ENCODE measurements at regions not wholly inside any gene's neighbourhood (a gene's known extent, or its start where the extent isn't known, plus 50 kb on each side); places are given as distances from the start of the nearest gene placed in this dataset.

- no peak for TF ChIP-seq CTCF (IDR thresholded peaks at IDR 0.05; ENCODE audit: low read depth, low read length)
- H3K9ac ChIP-seq (ENCODE audit: low read length): no peak overlapping the region
Observed at GRCh38 chr3:23739536-23739935, 66.2 kb upstream of the UBE2E1 start.

GRCh38 chr3:23740517-23740965 is 65.2 kb upstream of the UBE2E1 start:
- H3K4me1 ChIP-seq (ENCODE audit: low read length): peaks cover 20% of the 10 kb centered on the region
- H4K20me1 ChIP-seq (ENCODE audit: insufficient read depth, low read length): no peaks in the 10 kb centered on the region
- peaks cover 35% of the 10 kb centered on the region for H3K27me3 ChIP-seq (ENCODE audit: low read depth, low read length)
- no peaks in the 10 kb centered on the region for H3K36me3 ChIP-seq (replicated peaks; ENCODE audit: low read depth, low read length)
- H3K4me3 ChIP-seq (ENCODE audit: low read length): no peak overlapping the region
- no peak overlapping the region for H2AFZ ChIP-seq (ENCODE audit: low read depth, low read length)
- TF ChIP-seq EZH2phosphoT487 (IDR thresholded peaks at IDR 0.05; ENCODE audit: low read depth) (no peak), CTCF (IDR thresholded peaks at IDR 0.05; ENCODE audit: low read depth, low read length) (no peak)
- no peak overlapping the region for H3K27ac ChIP-seq (ENCODE audit: low read length)
- H3K79me2 ChIP-seq (ENCODE audit: low read length): no peaks in the 10 kb centered on the region
- no peaks in the 10 kb centered on the region for H3K9me3 ChIP-seq (ENCODE audit: insufficient read depth, low read length)
- no peak overlapping the region for H3K4me2 ChIP-seq (ENCODE audit: low read length)
- H3K9ac ChIP-seq (ENCODE audit: low read length): no peak overlapping the region

More at GRCh38 chr3:23739536-23739935, 66.2 kb upstream of the UBE2E1 start:
- no peak overlapping the region for H3K27ac ChIP-seq (ENCODE audit: low read length)
- H4K20me1 ChIP-seq (ENCODE audit: insufficient read depth, low read length): no peaks in the 10 kb centered on the region
- H3K4me3 ChIP-seq (ENCODE audit: low read length): no peak overlapping the region
- no peaks in the 10 kb centered on the region for H3K9me3 ChIP-seq (ENCODE audit: insufficient read depth, low read length)
- H3K4me2 ChIP-seq (ENCODE audit: low read length): no peak overlapping the region
- no peaks in the 10 kb centered on the region for H3K79me2 ChIP-seq (ENCODE audit: low read length)
- peaks cover 35% of the 10 kb centered on the region for H3K27me3 ChIP-seq (ENCODE audit: low read depth, low read length)
- H3K36me3 ChIP-seq (replicated peaks; ENCODE audit: low read depth, low read length): no peaks in the 10 kb centered on the region
- peaks cover 20% of the 10 kb centered on the region for H3K4me1 ChIP-seq (ENCODE audit: low read length)
- no peak overlapping the region for H2AFZ ChIP-seq (ENCODE audit: low read depth, low read length)

- Histone ChIP-seq H3K9ac (ENCODE audit: low read length) (no peak overlapping the region), H3K4me2 (ENCODE audit: low read length) (no peak overlapping the region)
Observed at GRCh38 chr3:23741036-23741706, 64.6 kb upstream of the UBE2E1 start.

More at GRCh38 chr3:23741036-23741706, 64.6 kb upstream of the UBE2E1 start:
- H3K79me2 ChIP-seq (ENCODE audit: low read length): no peaks in the 10 kb centered on the region
- no peaks in the 10 kb centered on the region for H3K9me3 ChIP-seq (ENCODE audit: insufficient read depth, low read length)
- no peak overlapping the region for H3K27ac ChIP-seq (ENCODE audit: low read length)
- no peaks in the 10 kb centered on the region for H3K36me3 ChIP-seq (replicated peaks; ENCODE audit: low read depth, low read length)
- no peaks in the 10 kb centered on the region for H4K20me1 ChIP-seq (ENCODE audit: insufficient read depth, low read length)
- peaks cover 35% of the 10 kb centered on the region for H3K27me3 ChIP-seq (ENCODE audit: low read depth, low read length)
- H3K4me1 ChIP-seq (ENCODE audit: low read length): peaks cover 20% of the 10 kb centered on the region
- no peak for TF ChIP-seq EZH2phosphoT487 (IDR thresholded peaks at IDR 0.05; ENCODE audit: low read depth)
- no peak for TF ChIP-seq CTCF (IDR thresholded peaks at IDR 0.05; ENCODE audit: low read depth, low read length)
- H3K4me3 ChIP-seq (ENCODE audit: low read length): no peak overlapping the region
- no peak overlapping the region for H2AFZ ChIP-seq (ENCODE audit: low read depth, low read length)
